ENCODE measurements at regions not wholly inside any gene's neighbourhood (a gene's known extent, or its start where the extent isn't known, plus 50 kb on each side); places are given as distances from the start of the nearest gene placed in this dataset.

DNA sequence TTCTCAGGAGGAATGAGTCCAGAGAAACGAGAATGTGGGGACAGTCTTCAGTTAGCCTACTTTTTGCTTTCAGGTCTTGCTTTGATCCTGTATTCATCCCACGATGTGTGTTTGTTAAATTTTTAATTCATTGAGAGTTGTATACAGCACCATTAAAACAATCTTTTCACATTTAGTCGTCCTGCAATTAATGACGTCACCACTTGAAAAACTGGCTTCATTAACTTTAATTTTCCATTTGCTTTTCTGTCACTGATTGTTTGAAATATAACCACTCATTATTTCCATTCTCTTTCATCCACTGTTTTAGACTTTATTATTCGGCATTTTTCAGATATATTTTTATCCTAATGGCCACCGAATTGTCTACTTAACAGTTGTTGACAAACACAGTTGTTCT, 146.9 kb downstream of the TFEC start:
- Histone ChIP-seq H3K27ac (ENCODE audit: low read depth in 1 of 3, low read length in 2 of 3) (no peak overlapping the region), H3K9me3 (ENCODE audit: control insufficient read depth in 2 of 2, insufficient read depth in 1 of 2, low read depth in 1 of 2, low read length in 1 of 2) (no peaks in the 10 kb centered on the region), H3K4me3 (ENCODE audit: low read depth in 1 of 3, low read length in 3 of 3) (no peak overlapping the region), H3K27me3 (ENCODE audit: control insufficient read depth in 3 of 3, insufficient read depth in 3 of 3, low read length in 3 of 3) (no peaks in the 10 kb centered on the region), H3K4me1 (ENCODE audit: control insufficient read depth in 3 of 3, insufficient read depth in 2 of 3, low read depth in 1 of 3, low read length in 2 of 3) (no peaks in the 10 kb centered on the region), H3K36me3 (ENCODE audit: control insufficient read depth in 3 of 3, insufficient read depth in 2 of 3, low read depth in 1 of 3, low read length in 3 of 3) (no peaks in the 10 kb centered on the region)
- FAIRE-seq: no peak
- WGBS, 3 donors: 77 to 80% (median 78%) methylated on average over 6 of the region's 6 CpGs
- no peak for DNase-seq

- H3K4me3 ChIP-seq (ENCODE audit: low read depth in 1 of 3, low read length in 3 of 3): no peak overlapping the region
- H3K4me1 ChIP-seq (ENCODE audit: control insufficient read depth in 3 of 3, insufficient read depth in 2 of 3, low read depth in 1 of 3, low read length in 2 of 3): no peaks in the 10 kb centered on the region
- DNase-seq: no peak
- no peaks in the 10 kb centered on the region for H3K36me3 ChIP-seq (ENCODE audit: control insufficient read depth in 3 of 3, insufficient read depth in 2 of 3, low read depth in 1 of 3, low read length in 3 of 3)
- FAIRE-seq: no peak
- no peaks in the 10 kb centered on the region for H3K27me3 ChIP-seq (ENCODE audit: control insufficient read depth in 3 of 3, insufficient read depth in 3 of 3, low read length in 3 of 3)
- no peak overlapping the region for H3K27ac ChIP-seq (ENCODE audit: low read depth in 1 of 3, low read length in 2 of 3)
- 81 to 96% (median 89%) methylated on average over 2 of the region's 2 CpGs for WGBS, 3 donors
- H3K9me3 ChIP-seq (ENCODE audit: control insufficient read depth in 2 of 2, insufficient read depth in 1 of 2, low read depth in 1 of 2, low read length in 1 of 2): no peaks in the 10 kb centered on the region
Observed at GRCh38 chr7:115881476-115881875, 149.1 kb downstream of the TFEC start.

- no peaks in the 10 kb centered on the region for H3K9me3 ChIP-seq (ENCODE audit: control insufficient read depth in 2 of 2, insufficient read depth in 1 of 2, low read depth in 1 of 2, low read length in 1 of 2)
- WGBS, 3 donors: 38 to 63% (median 47%) methylated on average over 2 of the region's 2 CpGs
- no peaks in the 10 kb centered on the region for H3K4me1 ChIP-seq (ENCODE audit: control insufficient read depth in 3 of 3, insufficient read depth in 2 of 3, low read depth in 1 of 3, low read length in 2 of 3)
- H3K36me3 ChIP-seq (ENCODE audit: control insufficient read depth in 3 of 3, insufficient read depth in 2 of 3, low read depth in 1 of 3, low read length in 3 of 3): no peaks in the 10 kb centered on the region
- no peaks in the 10 kb centered on the region for H3K27me3 ChIP-seq (ENCODE audit: control insufficient read depth in 3 of 3, insufficient read depth in 3 of 3, low read length in 3 of 3)
- H3K27ac ChIP-seq (ENCODE audit: low read depth in 1 of 3, low read length in 2 of 3): no peak overlapping the region
- no peak overlapping the region for H3K4me3 ChIP-seq (ENCODE audit: low read depth in 1 of 3, low read length in 3 of 3)
- FAIRE-seq: no peak
- DNase-seq: no peak
Observed at GRCh38 chr7:115879171-115879570, 151.4 kb downstream of the TFEC start.

DNA sequence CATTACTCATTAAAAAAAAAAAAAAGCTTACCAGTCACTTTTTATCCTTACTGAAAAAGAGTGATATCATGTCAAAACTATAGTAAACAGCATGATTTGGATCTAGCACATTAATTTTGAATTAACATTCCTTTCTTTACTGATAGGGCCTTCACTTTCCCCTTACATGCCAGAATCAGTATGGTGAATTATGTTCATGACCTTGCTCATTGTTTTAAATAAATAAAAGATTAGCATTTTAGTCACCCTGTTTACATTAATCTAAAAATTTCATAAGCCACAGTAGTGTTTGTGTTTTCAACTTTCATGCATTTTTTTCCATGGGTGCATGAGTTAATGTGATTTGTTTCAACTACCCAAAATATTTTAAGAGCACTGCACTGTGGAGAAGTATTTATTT, 160.8 kb downstream of the TFEC start:
- DNase-seq: no peak
- Histone ChIP-seq H3K4me3 (ENCODE audit: low read depth in 1 of 3, low read length in 3 of 3) (no peak overlapping the region), H3K36me3 (ENCODE audit: control insufficient read depth in 3 of 3, insufficient read depth in 2 of 3, low read depth in 1 of 3, low read length in 3 of 3) (no peaks in the 10 kb centered on the region), H3K27ac (ENCODE audit: low read depth in 1 of 3, low read length in 2 of 3) (no peak overlapping the region), H3K4me1 (ENCODE audit: control insufficient read depth in 3 of 3, insufficient read depth in 2 of 3, low read depth in 1 of 3, low read length in 2 of 3) (no peaks in the 10 kb centered on the region), H3K9me3 (ENCODE audit: control insufficient read depth in 2 of 2, insufficient read depth in 1 of 2, low read depth in 1 of 2, low read length in 1 of 2) (no peaks in the 10 kb centered on the region), H3K27me3 (ENCODE audit: control insufficient read depth in 3 of 3, insufficient read depth in 3 of 3, low read length in 3 of 3) (no peaks in the 10 kb centered on the region)
- no peak for FAIRE-seq

- 69 to 77% (median 72%) methylated on average over 3 of the region's 3 CpGs for WGBS, 3 donors
- Histone ChIP-seq H3K27me3 (ENCODE audit: control insufficient read depth in 3 of 3, insufficient read depth in 3 of 3, low read length in 3 of 3) (no peaks in the 10 kb centered on the region), H3K4me1 (ENCODE audit: control insufficient read depth in 3 of 3, insufficient read depth in 2 of 3, low read depth in 1 of 3, low read length in 2 of 3) (no peaks in the 10 kb centered on the region), H3K9me3 (ENCODE audit: control insufficient read depth in 2 of 2, insufficient read depth in 1 of 2, low read depth in 1 of 2, low read length in 1 of 2) (no peaks in the 10 kb centered on the region), H3K4me3 (ENCODE audit: low read depth in 1 of 3, low read length in 3 of 3) (no peak overlapping the region), H3K36me3 (ENCODE audit: control insufficient read depth in 3 of 3, insufficient read depth in 2 of 3, low read depth in 1 of 3, low read length in 3 of 3) (no peaks in the 10 kb centered on the region), H3K27ac (ENCODE audit: low read depth in 1 of 3, low read length in 2 of 3) (no peak overlapping the region)
- FAIRE-seq (no peak), DNase-seq (no peak)
Observed at GRCh38 chr7:115869190-115869589, 161.4 kb downstream of the TFEC start.

GRCh38 chr7:115868369-115868768, 162.2 kb downstream of the TFEC start:
- Histone ChIP-seq H3K4me3 (ENCODE audit: low read depth in 1 of 3, low read length in 3 of 3) (no peak overlapping the region), H3K9me3 (ENCODE audit: control insufficient read depth in 2 of 2, insufficient read depth in 1 of 2, low read depth in 1 of 2, low read length in 1 of 2) (no peaks in the 10 kb centered on the region), H3K36me3 (ENCODE audit: control insufficient read depth in 3 of 3, insufficient read depth in 2 of 3, low read depth in 1 of 3, low read length in 3 of 3) (no peaks in the 10 kb centered on the region), H3K4me1 (ENCODE audit: control insufficient read depth in 3 of 3, insufficient read depth in 2 of 3, low read depth in 1 of 3, low read length in 2 of 3) (no peaks in the 10 kb centered on the region), H3K27me3 (ENCODE audit: control insufficient read depth in 3 of 3, insufficient read depth in 3 of 3, low read length in 3 of 3) (no peaks in the 10 kb centered on the region), H3K27ac (ENCODE audit: low read depth in 1 of 3, low read length in 2 of 3) (no peak overlapping the region)
- FAIRE-seq: no peak
- DNase-seq: no peak
- 85 to 94% (median 90%) methylated on average over 4 of the region's 4 CpGs for WGBS, 3 donors

DNA sequence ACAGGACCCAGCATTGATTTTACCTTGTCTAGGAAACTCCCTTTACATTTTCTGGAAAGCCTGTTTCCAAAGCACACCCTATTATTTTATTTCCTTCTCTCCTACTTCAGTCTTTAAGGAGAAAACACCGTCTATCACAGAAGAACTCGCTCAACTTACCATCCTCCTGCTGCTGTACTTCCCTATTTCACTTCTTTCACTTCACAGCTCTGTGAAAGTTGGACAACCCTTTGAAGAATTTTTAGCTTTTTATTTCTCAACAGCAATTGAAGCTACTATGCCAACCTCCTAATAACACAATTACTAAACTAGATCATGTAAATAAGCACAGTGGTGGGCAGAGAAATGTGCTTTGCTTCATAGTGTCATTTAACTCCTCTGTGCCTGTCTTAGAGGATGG, 166.5 kb downstream of the TFEC start:
- Histone ChIP-seq H3K36me3 (ENCODE audit: control insufficient read depth in 3 of 3, insufficient read depth in 2 of 3, low read depth in 1 of 3, low read length in 3 of 3) (no peaks in the 10 kb centered on the region), H3K4me3 (ENCODE audit: low read depth in 1 of 3, low read length in 3 of 3) (no peak overlapping the region), H3K9me3 (ENCODE audit: control insufficient read depth in 2 of 2, insufficient read depth in 1 of 2, low read depth in 1 of 2, low read length in 1 of 2) (no peaks in the 10 kb centered on the region), H3K27me3 (ENCODE audit: control insufficient read depth in 3 of 3, insufficient read depth in 3 of 3, low read length in 3 of 3) (no peaks in the 10 kb centered on the region), H3K4me1 (ENCODE audit: control insufficient read depth in 3 of 3, insufficient read depth in 2 of 3, low read depth in 1 of 3, low read length in 2 of 3) (no peaks in the 10 kb centered on the region), H3K27ac (ENCODE audit: low read depth in 1 of 3, low read length in 2 of 3) (no peak overlapping the region)
- no peak for FAIRE-seq
- 58 to 66% (median 65%) methylated on average over 2 of the region's 2 CpGs for WGBS, 3 donors
- DNase-seq: no peak

- H3K27me3 ChIP-seq (ENCODE audit: control insufficient read depth in 3 of 3, insufficient read depth in 3 of 3, low read length in 3 of 3): no peaks in the 10 kb centered on the region
- DNase-seq (peak; percentile 18 to 24), FAIRE-seq (no peak)
Observed at GRCh38 chr7:115851291-115851690, 179.3 kb downstream of the TFEC start.

DNA sequence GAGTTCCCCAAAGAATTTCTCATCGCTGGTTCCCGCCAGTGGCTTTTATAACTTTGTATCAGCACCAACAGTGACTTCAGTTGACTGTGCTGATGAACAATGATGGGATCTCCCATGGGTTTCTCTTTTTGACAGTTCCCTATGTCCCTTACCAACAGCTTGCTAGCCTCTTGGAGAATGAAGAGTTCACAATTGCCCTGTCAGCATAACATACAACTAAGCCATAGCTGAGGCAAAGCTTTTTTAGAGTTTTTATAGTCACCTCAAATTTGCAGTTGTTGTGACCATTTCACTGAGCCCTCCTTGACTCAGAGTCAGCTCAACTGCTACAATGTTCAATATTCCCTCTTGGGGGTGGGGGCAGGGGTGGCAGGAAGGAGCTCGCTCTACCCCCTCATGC, 179.8 kb downstream of the TFEC start:
- H3K9me3 ChIP-seq (ENCODE audit: control insufficient read depth in 2 of 2, insufficient read depth in 1 of 2, low read depth in 1 of 2, low read length in 1 of 2): no peaks in the 10 kb centered on the region
- 70 to 90% (median 76%) methylated on average over 3 of the region's 3 CpGs for WGBS, 3 donors
- no peak for DNase-seq
- H3K4me1 ChIP-seq (ENCODE audit: control insufficient read depth in 3 of 3, insufficient read depth in 2 of 3, low read depth in 1 of 3, low read length in 2 of 3): no peaks in the 10 kb centered on the region
- H3K36me3 ChIP-seq (ENCODE audit: control insufficient read depth in 3 of 3, insufficient read depth in 2 of 3, low read depth in 1 of 3, low read length in 3 of 3): no peaks in the 10 kb centered on the region
- H3K4me3 ChIP-seq (ENCODE audit: low read depth in 1 of 3, low read length in 3 of 3): no peak overlapping the region
- no peak overlapping the region for H3K27ac ChIP-seq (ENCODE audit: low read depth in 1 of 3, low read length in 2 of 3)
- no peaks in the 10 kb centered on the region for H3K27me3 ChIP-seq (ENCODE audit: control insufficient read depth in 3 of 3, insufficient read depth in 3 of 3, low read length in 3 of 3)
- FAIRE-seq: no peak

More at GRCh38 chr7:115851291-115851690, 179.3 kb downstream of the TFEC start:
- 64 to 81% (median 71%) methylated on average over 1 of the region's 1 CpG for WGBS, 3 donors
- no peaks in the 10 kb centered on the region for H3K36me3 ChIP-seq (ENCODE audit: control insufficient read depth in 3 of 3, insufficient read depth in 2 of 3, low read depth in 1 of 3, low read length in 3 of 3)
- no peaks in the 10 kb centered on the region for H3K9me3 ChIP-seq (ENCODE audit: control insufficient read depth in 2 of 2, insufficient read depth in 1 of 2, low read depth in 1 of 2, low read length in 1 of 2)
- no peaks in the 10 kb centered on the region for H3K4me1 ChIP-seq (ENCODE audit: control insufficient read depth in 3 of 3, insufficient read depth in 2 of 3, low read depth in 1 of 3, low read length in 2 of 3)
- no peak overlapping the region for H3K4me3 ChIP-seq (ENCODE audit: low read depth in 1 of 3, low read length in 3 of 3)
- H3K27ac ChIP-seq (ENCODE audit: low read depth in 1 of 3, low read length in 2 of 3): no peak overlapping the region
